ENCODE measurements at regions not wholly inside any gene's neighbourhood (a gene's known extent, or its start where the extent isn't known, plus 50 kb on each side); places are given as distances from the start of the nearest gene placed in this dataset.

DNA sequence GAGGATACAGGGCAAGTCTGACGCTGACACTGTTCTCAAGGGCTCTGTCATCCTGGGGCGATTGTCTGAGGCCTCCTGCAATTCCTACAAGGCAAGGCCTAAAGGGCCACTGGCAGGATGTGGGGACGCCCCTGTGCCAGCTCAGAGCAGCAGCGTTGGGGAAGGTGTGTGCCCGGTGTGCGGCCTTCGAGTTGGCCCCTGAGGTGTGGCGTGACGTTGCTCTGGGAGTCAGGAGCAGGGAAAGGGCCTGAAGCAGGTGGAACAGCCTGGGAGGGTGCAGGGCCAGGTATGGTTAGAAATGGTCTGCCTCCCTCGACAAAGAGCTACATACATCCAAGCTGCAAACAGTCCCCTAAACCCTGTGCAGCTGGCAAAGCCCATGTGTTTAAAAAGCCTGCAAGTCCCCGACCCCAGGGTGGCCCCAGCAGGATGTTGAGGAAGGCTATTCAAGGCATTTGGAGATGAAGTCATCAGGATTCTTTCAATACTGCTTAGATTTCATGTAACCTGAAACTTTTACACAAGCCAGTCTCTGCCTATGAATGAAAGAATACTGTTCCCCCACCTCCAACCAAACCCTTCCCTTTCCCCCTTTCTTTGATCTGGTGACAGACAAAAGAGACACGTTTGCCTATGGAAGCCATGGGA lies 142.5 kb upstream of the TNS3 start:
- peak; percentile 65 for DNase-seq

DNA sequence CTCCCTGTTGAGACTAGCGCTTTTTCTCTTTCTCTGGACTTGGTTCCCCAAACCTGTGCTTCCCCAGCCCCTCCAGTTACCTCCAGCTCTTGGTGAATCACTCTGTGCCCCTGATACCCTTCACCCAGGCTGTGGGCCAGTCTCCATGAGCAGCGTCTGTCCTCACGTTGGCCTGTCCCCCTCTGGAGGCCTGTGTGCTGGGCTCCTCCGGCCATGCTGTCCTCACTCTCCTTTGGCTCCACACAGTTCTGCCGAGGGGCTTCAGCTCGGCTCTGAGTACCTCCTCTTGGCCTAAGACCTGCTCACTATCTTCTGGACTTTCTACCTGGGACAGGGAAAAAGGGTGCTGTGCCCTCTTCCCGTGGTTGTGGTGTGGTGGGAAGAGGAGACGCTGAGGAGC lies 140.2 kb upstream of the TNS3 start:
- no peak for DNase-seq

DNA sequence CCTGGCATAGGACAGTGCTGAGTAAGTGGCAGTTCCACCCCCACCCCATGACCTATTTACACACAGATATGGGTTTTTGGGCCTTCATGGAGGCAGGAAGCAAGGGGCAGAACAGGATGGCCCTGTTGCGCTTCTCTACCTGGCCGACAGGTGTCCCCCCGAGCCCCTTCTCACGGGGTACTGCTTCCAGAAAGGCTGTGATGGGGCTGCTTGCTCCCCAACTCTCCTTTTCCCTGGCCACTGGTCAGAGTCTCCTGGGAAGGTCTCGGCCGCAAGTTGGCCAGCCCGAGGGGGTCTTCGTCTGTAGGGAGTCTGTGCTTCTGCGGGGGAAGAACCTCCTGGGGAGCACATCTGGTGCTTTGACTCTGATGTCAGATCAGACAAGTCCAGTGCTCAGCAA lies 139.8 kb upstream of the TNS3 start:
- DNase-seq = no peak

DNA sequence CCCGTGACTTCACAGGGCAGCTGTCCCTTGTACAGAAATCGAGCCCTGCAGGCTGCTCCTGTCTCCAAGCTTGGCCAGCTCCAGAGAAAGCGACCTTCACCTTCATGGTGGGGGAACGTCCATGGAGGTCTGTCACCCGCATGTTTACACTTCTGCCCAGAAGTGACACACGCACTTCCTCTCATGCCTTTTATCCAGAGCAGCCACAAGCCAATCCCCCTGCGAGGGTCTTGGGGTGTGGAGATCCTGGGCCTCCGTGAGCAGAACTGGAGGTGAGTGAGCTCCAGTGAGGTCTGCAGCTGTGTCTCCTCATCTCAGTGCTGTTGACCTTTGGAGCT lies 139.0 kb upstream of the TNS3 start:
- DNase-seq = no peak

DNA sequence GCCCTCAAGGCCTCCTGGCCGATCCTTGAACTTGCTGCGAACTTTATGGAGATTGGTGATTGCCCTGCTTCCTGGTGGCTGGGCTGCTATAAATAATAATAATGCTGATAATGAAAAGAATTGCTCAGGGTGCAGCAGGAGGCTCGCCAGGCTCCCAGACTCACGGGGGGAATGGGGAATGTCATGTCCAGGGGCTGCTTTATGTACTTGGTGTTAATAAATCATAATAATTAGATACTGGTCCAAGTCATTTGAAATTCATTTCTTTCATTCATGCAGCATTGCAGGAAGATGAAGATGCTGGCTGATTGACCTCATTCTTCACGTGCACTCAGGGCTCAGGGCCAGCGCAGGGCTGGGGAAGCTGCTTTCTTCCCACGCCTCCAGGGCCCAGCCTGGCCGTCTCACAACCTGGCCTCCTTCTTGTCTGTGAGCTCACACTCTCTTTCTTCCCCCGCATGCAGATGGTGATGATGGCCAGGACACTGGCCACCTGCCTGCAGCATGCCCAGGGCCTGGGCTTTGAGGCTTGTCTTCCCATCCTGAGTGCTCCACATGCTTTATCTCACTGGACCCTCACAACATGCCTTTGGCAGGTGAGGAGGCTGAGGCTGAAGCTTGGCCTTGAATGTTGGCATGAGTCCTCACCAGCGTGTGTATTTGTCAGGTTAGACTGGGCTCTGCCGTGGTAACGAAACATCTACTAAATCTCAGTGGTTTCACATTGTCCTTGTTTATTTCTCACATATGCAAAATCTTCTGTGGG lies 138.4 kb upstream of the TNS3 start:
- no peak for DNase-seq

DNA sequence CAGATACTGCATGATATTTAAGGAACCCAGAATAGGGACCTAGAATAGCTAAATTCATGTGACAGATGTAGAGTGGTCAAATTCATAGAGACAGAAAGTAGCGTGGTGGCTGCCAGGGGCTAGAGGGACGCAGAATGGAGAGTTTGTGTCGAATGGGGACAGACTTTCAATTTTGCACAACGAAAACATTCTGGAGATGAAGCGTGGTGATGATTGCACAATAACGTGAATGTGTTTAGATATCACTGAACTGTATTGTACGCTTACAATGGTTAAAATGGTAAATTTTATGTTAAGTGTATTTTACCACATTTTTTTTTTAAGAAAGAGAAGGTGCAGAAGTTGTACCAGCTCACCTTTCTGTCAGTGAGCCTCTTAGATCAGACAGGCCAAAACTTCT lies 137.8 kb upstream of the TNS3 start:
- DNase-seq = no peak

DNA sequence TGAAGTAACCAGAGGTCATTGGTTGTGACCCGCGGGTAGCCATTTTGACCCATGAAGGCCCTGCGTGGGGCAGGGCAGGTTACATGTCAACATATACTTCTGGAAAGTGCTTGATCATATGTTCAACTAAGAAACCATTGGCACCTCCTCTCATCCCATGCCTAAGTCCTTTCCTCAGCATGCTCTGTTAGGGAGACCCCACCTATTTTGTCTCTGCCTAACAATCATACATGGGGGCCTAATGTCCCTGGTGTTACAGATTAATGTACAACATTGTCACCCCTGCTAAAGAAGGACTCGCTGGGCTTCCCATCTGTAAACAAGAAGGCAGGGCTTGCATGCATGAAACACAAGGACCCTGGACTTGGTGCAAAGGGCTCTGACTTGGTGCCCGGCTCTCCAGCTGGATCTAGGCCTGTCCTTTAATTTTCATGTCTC lies 133.7 kb upstream of the TNS3 start:
- DNase-seq = no peak

DNA sequence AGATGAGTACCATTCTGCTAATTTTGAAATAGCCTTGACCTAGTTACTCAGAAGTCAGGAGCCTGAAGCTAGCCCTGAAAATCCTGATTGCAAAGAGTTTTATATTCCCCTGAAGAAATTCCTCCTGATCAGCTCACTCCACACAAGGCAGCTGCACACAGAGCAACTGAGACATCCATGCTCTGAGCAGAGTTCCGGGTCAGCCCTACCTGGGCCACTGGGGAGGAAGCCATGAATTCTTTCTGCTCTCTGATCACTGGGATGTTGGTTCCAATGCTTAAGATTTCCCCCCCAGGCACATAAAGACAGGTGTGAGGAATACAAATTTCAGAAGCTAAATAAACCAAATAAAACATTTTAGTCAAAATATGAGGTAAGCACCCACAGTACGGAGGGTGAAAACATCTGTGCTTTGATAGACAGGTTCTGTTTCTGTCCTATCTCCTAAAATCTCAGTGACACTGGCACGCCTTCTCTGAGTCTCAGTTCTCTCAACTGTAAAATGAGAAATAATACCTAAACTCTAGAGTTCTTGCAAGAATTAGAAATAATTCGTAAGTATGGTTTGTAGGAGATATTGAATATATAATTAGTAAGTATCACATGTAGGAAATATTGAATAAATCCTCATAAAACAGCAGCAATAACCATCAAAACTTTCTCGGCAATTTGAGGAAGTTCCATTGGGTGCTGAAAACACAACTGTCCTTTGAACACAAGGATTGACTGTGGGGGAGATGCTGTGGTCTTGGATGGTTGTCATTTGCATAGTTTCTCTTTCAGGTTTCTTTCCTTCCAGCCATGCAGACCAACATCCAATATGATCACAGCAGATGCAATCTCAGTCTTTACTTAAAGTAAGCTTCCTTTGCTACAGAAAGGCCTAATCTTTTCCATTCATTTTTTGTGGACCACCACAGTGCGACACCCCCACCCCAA lies 133.0 kb upstream of the TNS3 start:
- no peak for DNase-seq

DNA sequence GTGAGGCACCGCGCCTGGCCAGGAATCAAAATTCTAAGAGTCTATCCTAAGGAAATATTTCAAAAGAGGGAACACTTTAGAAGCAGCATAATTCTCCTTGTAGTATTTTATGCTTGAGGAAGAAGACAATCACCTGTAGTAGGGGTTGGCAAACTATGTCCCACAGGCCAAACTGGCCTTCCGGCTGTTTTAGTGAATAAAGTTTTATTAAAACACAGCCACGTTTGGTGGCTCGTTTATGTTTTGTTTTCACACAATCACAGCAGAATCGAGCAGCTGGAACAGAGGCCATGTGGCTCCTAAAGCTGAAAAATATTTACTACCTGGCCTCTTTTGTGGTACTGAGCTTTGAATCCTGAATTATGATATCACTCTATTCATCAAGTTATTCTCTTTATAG lies 131.7 kb upstream of the TNS3 start:
- DNase-seq = no peak

DNA sequence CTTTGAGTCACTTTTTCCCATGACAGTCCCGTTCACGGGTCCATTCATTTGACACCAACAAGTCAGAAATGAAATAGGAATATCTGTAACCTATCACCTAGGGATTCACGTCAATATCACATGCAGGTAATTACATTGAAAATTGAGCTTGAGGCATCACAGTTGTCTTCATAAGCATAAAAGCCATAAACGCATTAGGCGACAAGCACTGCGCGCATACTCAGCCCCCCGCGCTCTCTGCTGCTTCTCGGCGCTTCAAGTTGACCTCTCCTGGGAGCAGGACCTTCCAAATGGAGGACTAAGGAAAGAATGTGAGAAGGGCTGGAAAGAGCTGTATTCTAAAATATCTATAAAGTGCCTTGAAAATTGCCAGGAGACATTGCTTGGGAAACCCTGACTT lies 130.5 kb upstream of the TNS3 start:
- no peak for DNase-seq

DNA sequence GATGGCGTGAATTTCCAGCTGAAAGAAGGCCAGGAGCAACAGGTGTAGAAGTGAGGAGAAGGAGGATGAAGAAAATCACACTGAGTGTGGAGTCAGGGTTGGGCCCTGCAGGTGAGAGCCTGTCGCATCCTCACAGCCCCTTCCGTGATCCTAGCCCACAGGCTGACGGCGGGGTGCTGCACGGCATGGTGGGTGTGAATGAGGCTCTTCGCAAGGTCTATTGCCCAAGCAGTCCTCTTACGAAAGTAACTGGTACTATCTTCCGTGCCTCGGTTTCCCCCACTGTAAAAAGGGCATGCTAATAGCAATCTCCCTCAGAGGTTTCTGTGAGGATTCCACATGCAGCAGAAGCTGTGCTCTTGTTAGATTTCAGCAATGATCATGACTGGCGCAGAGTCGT lies 129.9 kb upstream of the TNS3 start:
- no peak for DNase-seq

DNA sequence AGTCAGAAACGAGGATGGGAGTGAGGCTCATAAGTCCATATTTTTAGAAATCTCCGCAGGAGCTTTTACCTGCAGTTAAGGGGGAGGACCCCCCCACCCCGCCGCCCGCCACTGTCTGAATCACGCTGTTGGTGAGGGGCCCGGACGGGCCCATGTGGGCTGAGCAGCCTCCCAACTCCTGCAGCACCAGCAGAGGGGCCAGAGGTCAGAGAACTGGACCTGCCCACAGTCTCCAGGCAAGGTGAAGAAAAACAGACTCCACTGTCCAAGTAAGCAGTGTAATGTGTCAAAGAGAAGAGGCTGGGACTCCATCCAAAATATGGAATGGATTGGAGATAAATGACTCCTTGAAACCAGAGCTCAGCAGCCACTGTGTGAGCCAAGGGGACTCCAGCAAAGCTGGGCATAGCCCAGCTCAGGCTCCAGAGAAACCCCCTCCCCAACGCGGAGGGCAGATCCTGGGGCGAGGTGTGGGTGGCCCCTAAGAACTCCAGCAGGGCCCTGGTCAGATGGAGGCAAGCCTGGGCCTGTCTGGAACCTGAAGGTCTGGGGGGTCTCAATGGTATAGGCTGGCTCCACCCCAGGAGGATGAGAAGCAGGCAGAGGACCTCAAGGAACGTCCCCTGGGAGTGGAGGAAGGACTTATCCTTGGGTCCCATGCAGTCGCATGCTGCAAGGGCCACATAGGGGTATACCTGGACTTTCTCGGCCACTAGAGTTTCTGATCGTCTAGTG lies 128.5 kb upstream of the TNS3 start:
- no peak for DNase-seq

DNA sequence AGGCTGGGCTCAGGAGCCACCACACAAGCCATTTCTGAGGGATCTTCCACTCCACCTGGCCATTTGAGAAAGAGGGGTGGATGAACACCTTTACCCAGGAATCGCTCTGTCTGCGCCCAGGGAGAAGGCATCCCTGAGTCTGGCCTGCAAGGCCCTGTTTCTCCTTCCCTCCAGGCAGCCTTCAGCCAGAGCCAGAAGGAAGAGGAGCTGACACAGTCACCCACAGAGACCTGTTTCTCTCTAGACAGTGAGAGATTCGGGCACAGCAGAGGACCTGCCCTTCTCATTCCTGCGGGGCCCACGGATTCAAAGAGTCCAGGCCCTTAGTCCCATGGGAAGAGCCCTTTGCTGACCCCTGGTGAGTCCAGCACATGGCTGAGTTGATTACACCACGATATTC lies 127.5 kb upstream of the TNS3 start:
- no peak for DNase-seq

DNA sequence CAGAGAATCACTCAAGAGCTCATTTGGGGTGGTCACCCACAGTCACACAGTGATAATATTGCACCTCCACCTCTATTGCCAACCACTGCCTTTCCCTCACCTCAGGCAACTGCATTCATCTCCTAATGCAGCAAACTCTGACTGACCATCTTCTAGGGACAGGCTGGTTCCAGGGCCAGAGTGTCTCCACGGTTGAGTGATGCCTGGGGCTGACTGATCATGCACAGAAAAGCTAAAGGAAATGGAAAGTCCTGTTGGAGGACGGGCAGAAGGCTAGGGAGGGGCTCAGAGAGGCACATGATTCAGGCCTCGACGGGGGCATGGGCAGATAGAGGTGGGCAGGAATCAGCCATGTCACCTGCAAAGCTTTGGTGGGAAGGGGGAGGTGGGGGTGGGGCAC lies 127.1 kb upstream of the TNS3 start:
- DNase-seq = no peak

DNA sequence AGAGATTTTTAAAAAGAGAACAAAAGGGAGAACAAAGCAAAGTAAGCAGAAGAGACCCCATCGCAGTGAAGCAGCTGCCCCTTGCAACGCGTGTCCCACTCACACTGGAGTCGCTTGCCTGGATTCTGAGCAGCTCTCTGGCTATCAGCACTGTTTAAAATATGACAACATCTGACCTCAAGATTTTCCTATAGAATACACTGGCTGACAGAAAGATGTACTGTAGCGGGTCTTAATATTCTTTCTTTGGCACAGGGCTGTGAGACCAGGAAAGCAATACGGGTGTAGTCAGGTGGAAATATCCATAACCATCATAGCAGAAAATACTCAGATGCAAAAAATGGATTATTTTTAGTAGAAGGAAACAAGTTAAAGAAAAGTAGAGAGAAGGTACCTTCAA lies 125.7 kb upstream of the TNS3 start:
- no peak for DNase-seq

DNA sequence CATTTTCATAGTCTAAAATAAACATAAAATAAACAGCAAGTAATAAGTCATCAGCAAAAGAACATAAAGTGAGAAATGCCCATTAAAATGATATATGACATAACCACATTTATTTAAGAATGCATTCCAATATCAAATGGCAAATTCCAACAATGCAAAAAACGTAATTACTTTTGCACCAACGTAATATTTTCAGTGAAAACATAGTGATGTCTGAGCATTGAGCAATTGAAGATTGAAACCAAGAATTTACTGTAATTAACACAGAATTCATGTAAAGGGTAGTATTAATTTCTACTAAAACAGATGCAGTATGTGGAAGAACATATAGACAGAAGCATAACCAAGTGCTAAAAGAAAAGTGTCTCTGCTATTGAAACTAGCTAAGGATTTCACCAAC lies 123.0 kb upstream of the TNS3 start:
- DNase-seq = no peak

DNA sequence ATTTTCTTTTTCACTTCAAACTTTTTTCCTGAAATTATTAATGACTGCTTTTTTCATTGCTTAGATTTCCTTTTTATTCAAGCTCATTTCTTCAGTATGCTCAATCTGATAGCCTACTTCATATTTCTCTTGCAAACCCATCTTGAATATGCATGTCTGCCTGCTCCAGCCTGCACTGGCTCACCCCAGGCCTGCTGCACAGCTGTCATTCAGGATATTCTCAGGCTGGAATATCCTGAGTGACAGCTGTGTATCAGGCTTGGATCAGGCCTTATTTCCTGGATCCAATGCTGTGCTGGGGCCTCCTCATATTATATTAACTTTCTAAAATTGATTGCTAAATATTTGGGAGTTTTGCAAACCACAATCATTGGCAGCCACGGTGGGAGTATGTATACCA lies 120.2 kb upstream of the TNS3 start:
- no peak for DNase-seq

DNA sequence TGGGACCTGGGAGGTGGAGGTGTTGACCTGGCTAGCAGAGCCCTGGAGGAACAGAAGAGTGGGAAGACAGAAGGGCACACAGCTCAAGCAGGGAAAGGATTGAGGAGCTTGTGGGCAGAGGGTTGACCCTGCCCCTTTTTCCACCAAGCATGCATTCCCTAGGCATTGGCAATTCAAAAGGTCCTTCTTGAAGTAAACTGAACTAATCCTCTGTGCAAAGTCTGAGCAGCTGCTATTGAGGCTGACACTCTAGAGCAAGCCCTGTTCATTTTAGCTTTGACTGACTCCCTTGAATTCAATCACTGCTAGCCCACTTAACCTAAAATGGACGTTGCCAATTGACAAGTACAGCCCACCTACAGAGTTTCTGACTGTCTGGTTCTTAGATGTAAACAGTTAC lies 116.5 kb upstream of the TNS3 start:
- no peak for DNase-seq

DNA sequence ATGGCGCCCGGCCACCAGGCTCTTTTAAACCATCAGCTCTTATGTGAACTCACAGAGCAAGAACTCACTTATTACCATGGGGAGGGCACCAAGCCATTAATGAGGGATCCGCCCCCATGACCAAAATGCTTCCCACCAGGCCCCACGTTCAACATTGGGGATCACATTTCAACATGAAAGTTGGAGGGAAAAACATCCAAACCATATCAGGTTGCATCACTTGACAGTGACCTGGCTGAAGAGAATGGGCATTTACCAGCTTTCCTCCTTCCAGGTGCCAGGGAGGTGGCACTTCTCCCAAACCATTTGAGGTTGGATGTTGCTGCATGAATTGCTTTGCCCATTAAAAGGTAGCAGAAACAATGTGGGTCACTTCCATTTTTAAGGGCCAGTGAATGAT lies 115.6 kb upstream of the TNS3 start:
- DNase-seq = no peak

DNA sequence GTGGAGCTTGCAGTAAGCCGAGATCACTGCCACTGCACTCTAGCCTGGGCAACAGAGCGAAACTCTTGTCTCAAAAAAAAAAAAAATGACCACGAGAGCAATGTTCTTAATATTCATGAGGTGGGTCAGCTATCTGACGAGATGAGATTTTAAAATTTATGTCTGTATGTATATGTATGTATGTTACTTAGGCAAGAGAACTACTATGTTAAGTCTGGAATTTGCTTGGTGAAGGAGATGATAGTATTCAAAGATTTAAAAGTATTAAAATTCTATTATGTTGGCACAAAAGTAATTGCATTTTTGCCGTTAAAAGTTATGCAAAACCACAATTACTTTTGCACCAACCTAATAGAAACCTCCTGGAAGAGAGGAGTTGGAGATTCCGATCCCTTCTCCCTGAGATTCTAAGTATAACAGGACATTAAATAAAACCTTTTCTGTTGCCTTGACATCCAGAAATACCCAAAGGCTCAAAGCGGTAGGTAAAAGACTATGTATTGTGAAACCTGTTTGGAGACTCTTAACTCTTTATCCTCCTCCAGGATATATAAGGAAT lies 114.3 kb upstream of the TNS3 start:
- DNase-seq = no peak

DNA sequence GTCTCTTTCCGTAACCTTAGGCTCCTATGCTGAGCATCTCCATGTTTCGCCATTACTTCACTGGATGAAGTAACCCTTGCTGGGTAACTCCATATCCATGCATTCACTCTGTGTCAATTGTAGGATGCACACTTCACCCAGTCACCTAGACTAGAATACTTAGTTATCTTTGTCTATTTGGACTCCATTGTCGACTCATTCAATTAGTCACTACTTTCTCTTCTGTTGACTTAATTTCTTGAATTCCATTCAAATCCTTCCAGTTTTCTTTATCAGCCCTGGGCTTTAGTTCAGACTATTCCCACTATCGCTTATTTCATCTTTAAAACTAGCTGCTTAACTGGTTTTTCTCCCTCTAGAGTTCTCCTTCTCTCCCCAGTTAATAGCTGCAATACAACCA lies 111.3 kb upstream of the TNS3 start:
- DNase-seq = no peak

DNA sequence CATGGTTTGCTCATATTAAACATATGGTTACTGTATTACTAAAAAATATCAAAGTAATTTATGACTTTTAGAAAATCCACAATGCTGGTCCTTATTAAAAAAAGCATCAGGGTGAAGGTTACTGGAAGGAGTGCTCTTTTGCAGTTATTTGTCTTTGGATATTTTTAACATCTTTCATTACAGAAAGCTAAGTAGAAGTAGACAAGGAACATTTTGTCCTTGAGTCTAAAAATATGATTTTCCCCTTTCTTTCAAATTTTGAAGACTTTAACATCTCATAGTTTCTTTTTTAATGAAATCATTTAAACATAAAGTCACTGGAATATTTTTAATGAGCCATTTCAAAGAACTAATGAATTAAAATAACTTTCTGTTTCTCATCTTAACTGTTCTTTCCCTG lies 110.1 kb upstream of the TNS3 start:
- DNase-seq = no peak
